ENCODE measurements at regions not wholly inside any gene's neighbourhood (a gene's known extent, or its start where the extent isn't known, plus 50 kb on each side); places are given as distances from the start of the nearest gene placed in this dataset.

- DNase-seq (ENCODE audit: low read depth) = no peak
- no peak overlapping the region for H3K4me3 ChIP-seq (ENCODE audit: low read depth, low read length)
- TF ChIP-seq CTCF (IDR thresholded peaks at IDR 0.05; ENCODE audit: insufficient read depth, low read depth, low read length, missing control alignments) = no peak
These were observed 302.1 kb downstream of the TLE3 start for GRCh38 chr15:69795601-69796000.

- no peak for TF ChIP-seq CTCF (IDR thresholded peaks at IDR 0.05; ENCODE audit: insufficient read depth, low read depth, low read length, missing control alignments)
- DNase-seq (ENCODE audit: low read depth) = no peak
- no peak overlapping the region for H3K4me3 ChIP-seq (ENCODE audit: low read depth, low read length)
These were observed 300.6 kb downstream of the TLE3 start for GRCh38 chr15:69797051-69797595.

DNA sequence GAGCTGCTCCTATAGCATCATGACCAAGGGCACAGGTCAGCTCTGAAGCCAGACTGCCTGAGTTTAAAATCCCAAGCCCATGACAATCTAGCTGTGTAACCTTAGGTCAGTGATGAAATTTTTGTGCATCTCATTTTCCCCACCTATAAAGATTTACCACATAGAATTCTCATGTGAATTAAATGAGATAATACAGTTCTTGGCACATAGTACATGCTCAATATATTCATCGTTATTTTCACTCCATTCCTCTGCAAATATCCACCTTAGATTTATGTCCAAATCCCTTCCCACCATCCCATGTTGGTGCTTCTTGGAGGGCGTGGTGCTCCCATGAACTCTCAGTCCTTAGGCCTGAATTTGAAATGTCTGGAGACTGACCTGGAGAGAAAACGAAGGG, 300.1 kb downstream of the TLE3 start:
- no peak overlapping the region for H3K4me3 ChIP-seq (ENCODE audit: low read depth, low read length)
- DNase-seq (ENCODE audit: low read depth) = no peak
- no peak for TF ChIP-seq CTCF (IDR thresholded peaks at IDR 0.05; ENCODE audit: insufficient read depth, low read depth, low read length, missing control alignments)

- H3K4me3 ChIP-seq (ENCODE audit: low read depth, low read length) = no peak overlapping the region
- DNase-seq (ENCODE audit: low read depth) = no peak
- TF ChIP-seq CTCF (IDR thresholded peaks at IDR 0.05; ENCODE audit: insufficient read depth, low read depth, low read length, missing control alignments) = no peak
These were observed 299.1 kb downstream of the TLE3 start for GRCh38 chr15:69798481-69799250.

GRCh38 chr15:69801144-69801543, 296.6 kb downstream of the TLE3 start:
- H3K4me3 ChIP-seq (ENCODE audit: low read depth, low read length) = no peak overlapping the region
- no peak for DNase-seq (ENCODE audit: low read depth)
- no peak for TF ChIP-seq CTCF (IDR thresholded peaks at IDR 0.05; ENCODE audit: insufficient read depth, low read depth, low read length, missing control alignments)

DNA sequence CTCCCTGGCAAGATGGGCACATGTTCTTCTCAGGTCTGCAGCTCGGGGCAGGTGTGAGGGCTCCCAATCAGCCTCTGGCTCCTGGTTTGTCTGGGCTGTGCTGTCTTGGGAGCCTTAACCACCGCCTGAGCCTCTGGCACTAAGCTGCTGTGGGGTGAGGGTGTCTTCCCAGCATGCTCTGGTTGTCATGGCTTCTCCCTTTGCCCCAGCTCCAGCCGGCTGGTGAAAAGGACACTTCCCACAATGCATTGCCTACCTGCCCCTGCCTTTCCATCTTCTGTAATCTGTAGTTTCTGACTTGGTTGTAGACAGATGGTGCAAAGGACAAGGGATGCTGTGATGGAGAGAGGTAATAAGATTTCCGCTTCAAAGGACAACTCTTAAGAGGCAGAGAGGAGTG, 295.3 kb downstream of the TLE3 start:
- TF ChIP-seq CTCF (IDR thresholded peaks at IDR 0.05; ENCODE audit: insufficient read depth, low read depth, low read length, missing control alignments) = no peak
- no peak for DNase-seq (ENCODE audit: low read depth)
- H3K4me3 ChIP-seq (ENCODE audit: low read depth, low read length) = no peak overlapping the region

DNA sequence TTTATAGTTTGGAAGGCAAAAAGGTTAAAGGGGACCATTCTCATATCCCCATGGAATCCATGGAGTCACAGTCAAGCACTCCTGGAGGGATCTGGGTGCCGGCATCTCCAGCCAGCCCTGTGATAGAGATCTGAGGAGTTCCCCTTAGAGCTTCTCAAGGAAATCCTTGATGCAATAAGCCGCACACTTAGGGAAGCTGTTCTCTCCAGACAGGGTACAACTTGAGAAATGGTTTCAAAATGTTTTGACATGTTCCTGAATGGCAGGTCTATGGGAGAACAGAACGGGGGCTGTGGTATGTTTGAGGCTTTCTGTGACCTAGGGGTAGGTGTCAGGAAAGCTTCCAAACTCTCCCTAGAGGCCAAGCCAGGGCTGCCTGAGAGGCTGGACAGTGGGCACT, 292.9 kb downstream of the TLE3 start:
- H3K4me3 ChIP-seq (ENCODE audit: low read depth, low read length) = no peak overlapping the region
- no peak for DNase-seq (ENCODE audit: low read depth)
- TF ChIP-seq CTCF (IDR thresholded peaks at IDR 0.05; ENCODE audit: insufficient read depth, low read depth, low read length, missing control alignments) = no peak

Measured in GM12865 (cell line).